Thymus (tissue), 11 donors: ENCODE measurements at regions not wholly inside any gene's neighbourhood (a gene's known extent, or its start where the extent isn't known, plus 50 kb on each side); places are given as distances from the start of the nearest gene placed in this dataset.

Experiments
- DNase-seq, 9 donors: peaks; one replicate each; pipeline ENCODE4 v3.0.0-alpha.2; 2013; ENCODE audit warnings: low spot score in 9 of 9, low read depth in 6 of 9, missing footprints in 1 of 9
- H3K27ac ChIP-seq, 2 donors: one replicate each; pipeline ENCODE4 v1.5.1; 2013; ENCODE audit warnings: control low read depth in 1 of 2, low read depth in 1 of 2, low read length in 1 of 2, mild to moderate bottlenecking in 1 of 2, moderate library complexity in 1 of 2
- H3K27me3 ChIP-seq, 2 donors: one replicate each; pipeline ENCODE4 v1.5.1; 2013; ENCODE audit warnings: low read length in 1 of 2; ENCODE audit not compliant: control insufficient read depth in 2 of 2, insufficient read depth in 1 of 2
- H3K36me3 ChIP-seq, 2 donors: one replicate each; pipeline ENCODE4 v1.5.1; 2013; ENCODE audit warnings: low read length in 1 of 2, mild to moderate bottlenecking in 1 of 2, moderate library complexity in 1 of 2; ENCODE audit not compliant: control insufficient read depth in 2 of 2, insufficient read depth in 2 of 2
- H3K4me1 ChIP-seq, 2 donors: one replicate each; pipeline ENCODE4 v1.5.1; 2013; ENCODE audit warnings: low read length in 2 of 2; ENCODE audit not compliant: control insufficient read depth in 2 of 2, insufficient read depth in 2 of 2
- H3K4me3 ChIP-seq, 2 donors: one replicate each; pipeline ENCODE4 v1.5.1; 2013; ENCODE audit warnings: low read length in 2 of 2, control low read depth in 1 of 2, mild to moderate bottlenecking in 1 of 2
- H3K9me3 ChIP-seq, 2 donors: one replicate each; pipeline ENCODE4 v1.5.1; 2013; ENCODE audit warnings: low read length in 1 of 2, mild to moderate bottlenecking in 1 of 2; ENCODE audit not compliant: control insufficient read depth in 2 of 2, insufficient read depth in 1 of 2
- whole genome bisulfite sequencing: extraction: QIAGEN DNeasy Blood & Tissue Kit; methylation state at CpG from one replicate; pipeline ENCODE4 v1.1.7; 2013; 5-methylcytosine and 5-hydroxymethylcytosine counted together
- donor health status: healthy.

- Histone ChIP-seq H3K9me3 (no peaks in the 10 kb centered on the region), H3K27ac (no peak overlapping the region), H3K4me1 (no peaks in the 10 kb centered on the region), H3K36me3 (no peaks in the 10 kb centered on the region), H3K27me3 (no peaks in the 10 kb centered on the region), H3K4me3 (no peak overlapping the region)
- 91% methylated on average over 2 of the region's 2 CpGs for WGBS
- DNase-seq, result no peak
These were observed 76.7 kb upstream of the BARX2 start for GRCh38 chr11:129298988-129299387.

- WGBS, result 97% methylated on average over 5 of the region's 5 CpGs
- H3K36me3 ChIP-seq, result no peaks in the 10 kb centered on the region
- no peak for DNase-seq
- no peak overlapping the region for H3K4me3 ChIP-seq
- H3K27ac ChIP-seq, result no peak overlapping the region
- H3K27me3 ChIP-seq, result no peaks in the 10 kb centered on the region
- H3K9me3 ChIP-seq, result no peaks in the 10 kb centered on the region
- no peaks in the 10 kb centered on the region for H3K4me1 ChIP-seq
These were observed 79.9 kb upstream of the BARX2 start for GRCh38 chr11:129295746-129296145.

- WGBS, result 77% methylated on average over 2 of the region's 2 CpGs
- no peaks in the 10 kb centered on the region for H3K36me3 ChIP-seq
- no peak for DNase-seq
- H3K4me1 ChIP-seq, result no peaks in the 10 kb centered on the region
- H3K27ac ChIP-seq, result no peak overlapping the region
- no peaks in the 10 kb centered on the region for H3K27me3 ChIP-seq
- H3K4me3 ChIP-seq, result no peak overlapping the region
- H3K9me3 ChIP-seq, result no peaks in the 10 kb centered on the region
These were observed 82.9 kb upstream of the BARX2 start for GRCh38 chr11:129292771-129293170.

GRCh38 chr11:129292092-129292491 lies 83.6 kb upstream of the BARX2 start:
- no peaks in the 10 kb centered on the region for H3K4me1 ChIP-seq
- no peak overlapping the region for H3K4me3 ChIP-seq
- no peaks in the 10 kb centered on the region for H3K27me3 ChIP-seq
- no peak for DNase-seq
- H3K27ac ChIP-seq, result no peak overlapping the region
- 98% methylated on average over 2 of the region's 2 CpGs for WGBS
- H3K36me3 ChIP-seq, result no peaks in the 10 kb centered on the region
- H3K9me3 ChIP-seq, result no peaks in the 10 kb centered on the region

- Histone ChIP-seq H3K4me3 (no peak overlapping the region), H3K4me1 (no peaks in the 10 kb centered on the region), H3K27ac (no peak overlapping the region), H3K9me3 (no peaks in the 10 kb centered on the region), H3K36me3 (no peaks in the 10 kb centered on the region), H3K27me3 (no peaks in the 10 kb centered on the region)
- 96% methylated on average over 5 of the region's 5 CpGs for WGBS
- no peak for DNase-seq
These were observed 84.1 kb upstream of the BARX2 start for GRCh38 chr11:129291546-129291945.

- Histone ChIP-seq H3K4me3 (no peak overlapping the region), H3K27me3 (no peaks in the 10 kb centered on the region), H3K4me1 (no peaks in the 10 kb centered on the region), H3K27ac (no peak overlapping the region), H3K36me3 (no peaks in the 10 kb centered on the region), H3K9me3 (no peaks in the 10 kb centered on the region)
- no peak for DNase-seq
- 88% methylated on average over 7 of the region's 7 CpGs for WGBS
These were observed 84.7 kb upstream of the BARX2 start for GRCh38 chr11:129290966-129291365.

- WGBS, result 96% methylated on average over 13 of the region's 13 CpGs
- no peaks in the 10 kb centered on the region for H3K36me3 ChIP-seq
- H3K4me3 ChIP-seq, result no peak overlapping the region
- no peak overlapping the region for H3K27ac ChIP-seq
- H3K9me3 ChIP-seq, result no peaks in the 10 kb centered on the region
- no peak for DNase-seq
- no peaks in the 10 kb centered on the region for H3K27me3 ChIP-seq
- no peaks in the 10 kb centered on the region for H3K4me1 ChIP-seq
These were observed 86.2 kb upstream of the BARX2 start for GRCh38 chr11:129289350-129290040.

GRCh38 chr11:129287920-129288319 lies 87.7 kb upstream of the BARX2 start:
- Histone ChIP-seq H3K4me1 (peaks cover 0 to 1% of the 10 kb centered on the region in 2 donors), H3K36me3 (no peaks in the 10 kb centered on the region), H3K27ac (no peak overlapping the region), H3K9me3 (no peaks in the 10 kb centered on the region), H3K4me3 (no peak overlapping the region), H3K27me3 (no peaks in the 10 kb centered on the region)
- DNase-seq, result no peak
- 94% methylated on average over 3 of the region's 3 CpGs for WGBS

- Histone ChIP-seq H3K27ac (no peak overlapping the region), H3K9me3 (no peaks in the 10 kb centered on the region), H3K36me3 (no peaks in the 10 kb centered on the region), H3K27me3 (no peaks in the 10 kb centered on the region), H3K4me3 (no peak overlapping the region), H3K4me1 (peaks cover 0 to 5% of the 10 kb centered on the region in 2 donors)
- 90% methylated on average over 7 of the region's 7 CpGs for WGBS
- DNase-seq, result no peak
These were observed 88.8 kb upstream of the BARX2 start for GRCh38 chr11:129286813-129287212.
